ENCODE measurements at regions not wholly inside any gene's neighbourhood (a gene's known extent, or its start where the extent isn't known, plus 50 kb on each side); places are given as distances from the start of the nearest gene placed in this dataset.

- Histone ChIP-seq H4K20me1 (ENCODE audit: control insufficient read depth, extremely low read depth, insufficient read depth, low read length) (no peaks in the 10 kb centered on the region), H3K9me3 (ENCODE audit: control insufficient read depth, low read depth, low read length) (peaks cover 13% of the 10 kb centered on the region), H3K79me2 (ENCODE audit: control insufficient read depth, insufficient read depth, low read length) (no peaks in the 10 kb centered on the region), H3K4me1 (ENCODE audit: control insufficient read depth, extremely low read depth, insufficient read depth, low read length) (no peaks in the 10 kb centered on the region), H3K4me3 (ENCODE audit: control insufficient read depth in 2 of 3, extremely low read depth in 1 of 3, insufficient read depth in 2 of 3, low read depth in 1 of 3, low read length in 3 of 3) (no peak overlapping the region), H3K9ac (ENCODE audit: control insufficient read depth, extremely low read depth, insufficient read depth, low read length) (no peak overlapping the region), H3K4me2 (ENCODE audit: control insufficient read depth, extremely low read depth, insufficient read depth, low read depth, low read length) (no peak overlapping the region), H3K27me3 (ENCODE audit: control insufficient read depth, extremely low read depth, insufficient read depth, low read length) (no peaks in the 10 kb centered on the region), H3K27ac (ENCODE audit: control insufficient read depth, insufficient read depth, low read length) (no peak overlapping the region), H3K9me1 (ENCODE audit: control insufficient read depth, extremely low read depth, insufficient read depth, low read length) (no peaks in the 10 kb centered on the region), H3K36me3 (ENCODE audit: control insufficient read depth in 2 of 2, extremely low read depth in 1 of 2, insufficient read depth in 2 of 2, low read length in 2 of 2) (no peaks in the 10 kb centered on the region), H2AFZ (ENCODE audit: control insufficient read depth, low read length) (no peak overlapping the region)
- DNase-seq (ENCODE audit: low read depth, low spot score) (no peak), FAIRE-seq (no peak)
- dilution Hi-C loops (cut with MboI; ENCODE audit: extremely low pct_ligation_motif_present, low sequenced_read_pairs), result no loop called here
- TF ChIP-seq EZH2 (IDR thresholded peaks at IDR 0.05; ENCODE audit: low read length), result no peak
- TF ChIP-seq, protein P1, sequence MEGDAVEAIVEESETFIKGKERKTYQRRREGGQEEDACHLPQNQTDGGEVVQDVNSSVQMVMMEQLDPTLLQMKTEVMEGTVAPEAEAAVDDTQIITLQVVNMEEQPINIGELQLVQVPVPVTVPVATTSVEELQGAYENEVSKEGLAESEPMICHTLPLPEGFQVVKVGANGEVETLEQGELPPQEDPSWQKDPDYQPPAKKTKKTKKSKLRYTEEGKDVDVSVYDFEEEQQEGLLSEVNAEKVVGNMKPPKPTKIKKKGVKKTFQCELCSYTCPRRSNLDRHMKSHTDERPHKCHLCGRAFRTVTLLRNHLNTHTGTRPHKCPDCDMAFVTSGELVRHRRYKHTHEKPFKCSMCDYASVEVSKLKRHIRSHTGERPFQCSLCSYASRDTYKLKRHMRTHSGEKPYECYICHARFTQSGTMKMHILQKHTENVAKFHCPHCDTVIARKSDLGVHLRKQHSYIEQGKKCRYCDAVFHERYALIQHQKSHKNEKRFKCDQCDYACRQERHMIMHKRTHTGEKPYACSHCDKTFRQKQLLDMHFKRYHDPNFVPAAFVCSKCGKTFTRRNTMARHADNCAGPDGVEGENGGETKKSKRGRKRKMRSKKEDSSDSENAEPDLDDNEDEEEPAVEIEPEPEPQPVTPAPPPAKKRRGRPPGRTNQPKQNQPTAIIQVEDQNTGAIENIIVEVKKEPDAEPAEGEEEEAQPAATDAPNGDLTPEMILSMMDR (optimal IDR thresholded peaks at IDR 0.05 in 1 of 3, IDR thresholded peaks at IDR 0.05 in 1 of 3, conservative IDR thresholded peaks at IDR 0.05 in 1 of 3; ENCODE audit: extremely low read depth in 1 of 3, insufficient read depth in 2 of 3, low read length in 3 of 3), result no peak
Observed at GRCh38 chr15:25616471-25616870, 177.6 kb upstream of the UBE3A start.

GRCh38 chr15:25613134-25613533 lies 174.3 kb upstream of the UBE3A start:
- Histone ChIP-seq H2AFZ (ENCODE audit: control insufficient read depth, low read length) (no peak overlapping the region), H3K9me1 (ENCODE audit: control insufficient read depth, extremely low read depth, insufficient read depth, low read length) (no peaks in the 10 kb centered on the region), H4K20me1 (ENCODE audit: control insufficient read depth, extremely low read depth, insufficient read depth, low read length) (no peaks in the 10 kb centered on the region), H3K4me3 (ENCODE audit: control insufficient read depth in 2 of 3, extremely low read depth in 1 of 3, insufficient read depth in 2 of 3, low read depth in 1 of 3, low read length in 3 of 3) (no peak overlapping the region), H3K4me2 (ENCODE audit: control insufficient read depth, extremely low read depth, insufficient read depth, low read depth, low read length) (no peak overlapping the region), H3K9me3 (ENCODE audit: control insufficient read depth, low read depth, low read length) (peaks cover 10% of the 10 kb centered on the region), H3K4me1 (ENCODE audit: control insufficient read depth, extremely low read depth, insufficient read depth, low read length) (no peaks in the 10 kb centered on the region), H3K9ac (ENCODE audit: control insufficient read depth, extremely low read depth, insufficient read depth, low read length) (no peak overlapping the region), H3K79me2 (ENCODE audit: control insufficient read depth, insufficient read depth, low read length) (no peaks in the 10 kb centered on the region), H3K36me3 (ENCODE audit: control insufficient read depth in 2 of 2, extremely low read depth in 1 of 2, insufficient read depth in 2 of 2, low read length in 2 of 2) (no peaks in the 10 kb centered on the region), H3K27me3 (ENCODE audit: control insufficient read depth, extremely low read depth, insufficient read depth, low read length) (no peaks in the 10 kb centered on the region), H3K27ac (ENCODE audit: control insufficient read depth, insufficient read depth, low read length) (no peak overlapping the region)
- FAIRE-seq (no peak), DNase-seq (ENCODE audit: low read depth, low spot score) (no peak)
- TF ChIP-seq, protein P1 (optimal IDR thresholded peaks at IDR 0.05 in 1 of 3, IDR thresholded peaks at IDR 0.05 in 1 of 3, conservative IDR thresholded peaks at IDR 0.05 in 1 of 3; ENCODE audit: extremely low read depth in 1 of 3, insufficient read depth in 2 of 3, low read length in 3 of 3), result no peak
- no peak for TF ChIP-seq EZH2 (IDR thresholded peaks at IDR 0.05; ENCODE audit: low read length)
- dilution Hi-C loops (cut with MboI; ENCODE audit: extremely low pct_ligation_motif_present, low sequenced_read_pairs), result no loop called here

All from keratinocyte (primary cell).